GM20000 (cell line): ENCODE measurements at regions not wholly inside any gene's neighbourhood (a gene's known extent, or its start where the extent isn't known, plus 50 kb on each side); places are given as distances from the start of the nearest gene placed in this dataset.

ENCODE experiments used
- DNase-seq: peaks from one replicate; pipeline ENCODE4 v3.0.0; 2012; ENCODE audit warnings: low spot score
- CTCF ChIP-seq: IDR thresholded peaks from 2 replicates; pipeline ENCODE4 v1.5.1; 2012; ENCODE audit warnings: mild to moderate bottlenecking, control low read depth; ENCODE audit errors: extremely low read depth, missing control alignments

GRCh38 chr4:57911203-57911602 is 801.0 kb upstream of the IGFBP7 start:
- no peak for DNase-seq
- no peak for TF ChIP-seq CTCF

- DNase-seq: no peak
- no peak for TF ChIP-seq CTCF
Measured at GRCh38 chr4:57910151-57910550, 800.0 kb upstream of the IGFBP7 start.

- no peak for TF ChIP-seq CTCF
- no peak for DNase-seq
Measured at GRCh38 chr4:57905965-57906364, 795.8 kb upstream of the IGFBP7 start.

- no peak for DNase-seq
- no peak for TF ChIP-seq CTCF
Measured at GRCh38 chr4:57877047-57877458, 766.9 kb upstream of the IGFBP7 start.

GRCh38 chr4:57875829-57876392 is 765.7 kb upstream of the IGFBP7 start:
- DNase-seq: no peak
- TF ChIP-seq CTCF: no peak

- no peak for TF ChIP-seq CTCF
- no peak for DNase-seq
Measured at GRCh38 chr4:57866468-57867171, 756.4 kb upstream of the IGFBP7 start.

GRCh38 chr4:57865264-57865663 is 755.1 kb upstream of the IGFBP7 start:
- TF ChIP-seq CTCF: no peak
- DNase-seq: peak; percentile 4
